ENCODE measurements at regions not wholly inside any gene's neighbourhood (a gene's known extent, or its start where the extent isn't known, plus 50 kb on each side); places are given as distances from the start of the nearest gene placed in this dataset.
A peak's percentile ranks its signal among the peaks of the same experiment; 100 is the strongest.
"Not testable (repeated sequence)": the region's sequence is repeated elsewhere in the genome, so short reads cannot be mapped to it uniquely, and the experiment has no call there.

- no peak for DNase-seq
These were observed 897.2 kb downstream of the DIAPH3 start for GRCh38 chr13:59266478-59267063.

- no peak for DNase-seq
These were observed 894.3 kb downstream of the DIAPH3 start for GRCh38 chr13:59269476-59269875.

- DNase-seq, result no peak
These were observed 893.4 kb downstream of the DIAPH3 start for GRCh38 chr13:59270327-59270726.

- no peak for DNase-seq
These were observed 888.6 kb downstream of the DIAPH3 start for GRCh38 chr13:59274958-59275727.

- no peak for DNase-seq
These were observed 887.3 kb downstream of the DIAPH3 start for GRCh38 chr13:59276436-59276835.

- no peak for DNase-seq
These were observed 886.6 kb downstream of the DIAPH3 start for GRCh38 chr13:59277106-59277505.

- no peak for DNase-seq
These were observed 884.7 kb downstream of the DIAPH3 start for GRCh38 chr13:59279028-59279427.

GRCh38 chr13:59279576-59279975, 884.2 kb downstream of the DIAPH3 start:
- DNase-seq, result no peak

GRCh38 chr13:59280297-59280696, 883.4 kb downstream of the DIAPH3 start:
- DNase-seq, result no peak

GRCh38 chr13:59281453-59281852, 882.3 kb downstream of the DIAPH3 start:
- DNase-seq, result no peak

- DNase-seq, result not testable (repeated sequence)
These were observed 871.5 kb downstream of the DIAPH3 start for GRCh38 chr13:59292240-59292639.

GRCh38 chr13:59299584-59299983, 864.1 kb downstream of the DIAPH3 start:
- no peak for DNase-seq

GRCh38 chr13:59300355-59301173, 863.2 kb downstream of the DIAPH3 start:
- DNase-seq, result no peak

- no peak for DNase-seq
These were observed 862.6 kb downstream of the DIAPH3 start for GRCh38 chr13:59301174-59301567.

GRCh38 chr13:59303433-59303832, 860.3 kb downstream of the DIAPH3 start:
- DNase-seq, result no peak

GRCh38 chr13:59304596-59304995, 859.1 kb downstream of the DIAPH3 start:
- no peak for DNase-seq

- DNase-seq, result no peak
These were observed 857.8 kb downstream of the DIAPH3 start for GRCh38 chr13:59305896-59306295.

- DNase-seq, result no peak
These were observed 851.0 kb downstream of the DIAPH3 start for GRCh38 chr13:59312776-59313175.

GRCh38 chr13:59318320-59318930, 845.3 kb downstream of the DIAPH3 start:
- DNase-seq, result peak; percentile 16 to 43

GRCh38 chr13:59319276-59319675, 844.5 kb downstream of the DIAPH3 start:
- no peak for DNase-seq

GRCh38 chr13:59320021-59320420, 843.7 kb downstream of the DIAPH3 start:
- DNase-seq, result no peak

- DNase-seq, result not testable (repeated sequence)
These were observed 839.3 kb downstream of the DIAPH3 start for GRCh38 chr13:59324401-59324800.

- no peak for DNase-seq
These were observed 837.0 kb downstream of the DIAPH3 start for GRCh38 chr13:59326717-59327116.
